ENCODE measurements at regions not wholly inside any gene's neighbourhood (a gene's known extent, or its start where the extent isn't known, plus 50 kb on each side); places are given as distances from the start of the nearest gene placed in this dataset.

DNA sequence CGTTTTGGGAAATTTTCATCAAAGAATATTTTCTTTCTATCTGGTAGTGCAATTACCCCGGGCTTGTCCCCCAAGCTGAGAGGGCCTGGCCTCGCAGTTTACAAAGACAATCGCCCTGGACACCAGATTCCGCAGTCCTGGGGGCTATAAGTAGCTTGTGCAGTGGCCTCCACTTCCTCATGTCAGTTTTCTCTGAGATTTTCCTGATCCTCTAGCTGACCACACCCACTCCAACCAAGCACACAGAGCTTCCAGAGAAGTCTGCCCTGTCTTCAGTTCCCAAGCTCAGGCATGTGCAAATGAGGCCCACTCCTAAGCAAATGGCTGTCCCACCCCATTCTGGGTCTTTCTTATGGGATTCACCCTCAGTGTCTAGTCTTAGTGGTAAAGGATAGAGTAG lies 245.3 kb downstream of the MAFB start:
- Histone ChIP-seq H3K27me3 (ENCODE audit: insufficient read depth, poor library complexity, severe bottlenecking) (no peaks in the 10 kb centered on the region), H3K4me3 (replicated peaks; ENCODE audit: insufficient read depth, low read length) (no peak overlapping the region), H3K27ac (replicated peaks) (no peak overlapping the region)
- TF ChIP-seq POLR2AphosphoS5 (IDR thresholded peaks at IDR 0.05; ENCODE audit: low read depth): no peak
- DNase-seq (ENCODE audit: low read depth in 1 of 2, low spot score in 1 of 2): no peak

DNA sequence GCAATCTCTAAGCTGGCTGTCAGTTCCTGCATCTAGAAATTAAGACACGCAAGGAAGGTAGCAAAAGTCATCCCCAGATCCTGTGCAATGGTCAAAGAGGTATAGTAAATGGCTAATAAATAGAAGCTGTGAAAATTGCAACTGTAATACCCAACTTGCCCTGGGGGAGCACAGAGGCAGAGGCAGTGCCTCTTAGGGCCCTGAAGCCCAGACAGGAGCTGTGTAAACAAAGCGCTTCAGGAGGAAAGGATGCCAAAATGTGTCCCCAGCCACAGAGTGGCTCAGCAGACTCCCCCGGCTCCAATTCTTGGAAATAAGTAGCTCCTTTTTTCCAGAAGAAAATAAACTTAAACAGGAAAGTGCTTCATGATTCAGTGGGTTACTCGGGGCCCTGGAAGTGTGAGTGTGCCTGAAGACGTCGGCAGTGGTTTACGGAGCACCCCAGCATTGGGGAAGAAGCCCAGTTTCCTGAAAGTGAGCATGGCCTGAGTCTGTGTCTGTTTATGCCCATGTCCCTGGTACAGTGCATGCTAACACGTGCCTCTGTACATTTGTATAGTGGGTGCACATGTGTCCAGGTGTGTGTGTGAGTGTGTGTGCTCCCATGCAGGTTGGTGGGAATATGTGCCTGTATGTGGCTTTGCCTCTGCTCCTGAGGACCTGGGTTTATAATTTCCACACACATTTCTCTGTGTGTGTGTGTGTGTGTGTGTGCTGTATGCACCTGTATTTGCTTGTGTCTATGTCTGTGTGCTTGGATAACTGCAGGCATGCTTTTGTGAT lies 246.7 kb downstream of the MAFB start:
- DNase-seq (ENCODE audit: low read depth in 1 of 2, low spot score in 1 of 2): no peak
- no peak for TF ChIP-seq POLR2AphosphoS5 (IDR thresholded peaks at IDR 0.05; ENCODE audit: low read depth)
- TF ChIP-seq, protein P1, sequence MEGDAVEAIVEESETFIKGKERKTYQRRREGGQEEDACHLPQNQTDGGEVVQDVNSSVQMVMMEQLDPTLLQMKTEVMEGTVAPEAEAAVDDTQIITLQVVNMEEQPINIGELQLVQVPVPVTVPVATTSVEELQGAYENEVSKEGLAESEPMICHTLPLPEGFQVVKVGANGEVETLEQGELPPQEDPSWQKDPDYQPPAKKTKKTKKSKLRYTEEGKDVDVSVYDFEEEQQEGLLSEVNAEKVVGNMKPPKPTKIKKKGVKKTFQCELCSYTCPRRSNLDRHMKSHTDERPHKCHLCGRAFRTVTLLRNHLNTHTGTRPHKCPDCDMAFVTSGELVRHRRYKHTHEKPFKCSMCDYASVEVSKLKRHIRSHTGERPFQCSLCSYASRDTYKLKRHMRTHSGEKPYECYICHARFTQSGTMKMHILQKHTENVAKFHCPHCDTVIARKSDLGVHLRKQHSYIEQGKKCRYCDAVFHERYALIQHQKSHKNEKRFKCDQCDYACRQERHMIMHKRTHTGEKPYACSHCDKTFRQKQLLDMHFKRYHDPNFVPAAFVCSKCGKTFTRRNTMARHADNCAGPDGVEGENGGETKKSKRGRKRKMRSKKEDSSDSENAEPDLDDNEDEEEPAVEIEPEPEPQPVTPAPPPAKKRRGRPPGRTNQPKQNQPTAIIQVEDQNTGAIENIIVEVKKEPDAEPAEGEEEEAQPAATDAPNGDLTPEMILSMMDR (IDR thresholded peaks at IDR 0.05; ENCODE audit: insufficient read depth, low read length): no peak
- TF ChIP-seq, protein P2, sequence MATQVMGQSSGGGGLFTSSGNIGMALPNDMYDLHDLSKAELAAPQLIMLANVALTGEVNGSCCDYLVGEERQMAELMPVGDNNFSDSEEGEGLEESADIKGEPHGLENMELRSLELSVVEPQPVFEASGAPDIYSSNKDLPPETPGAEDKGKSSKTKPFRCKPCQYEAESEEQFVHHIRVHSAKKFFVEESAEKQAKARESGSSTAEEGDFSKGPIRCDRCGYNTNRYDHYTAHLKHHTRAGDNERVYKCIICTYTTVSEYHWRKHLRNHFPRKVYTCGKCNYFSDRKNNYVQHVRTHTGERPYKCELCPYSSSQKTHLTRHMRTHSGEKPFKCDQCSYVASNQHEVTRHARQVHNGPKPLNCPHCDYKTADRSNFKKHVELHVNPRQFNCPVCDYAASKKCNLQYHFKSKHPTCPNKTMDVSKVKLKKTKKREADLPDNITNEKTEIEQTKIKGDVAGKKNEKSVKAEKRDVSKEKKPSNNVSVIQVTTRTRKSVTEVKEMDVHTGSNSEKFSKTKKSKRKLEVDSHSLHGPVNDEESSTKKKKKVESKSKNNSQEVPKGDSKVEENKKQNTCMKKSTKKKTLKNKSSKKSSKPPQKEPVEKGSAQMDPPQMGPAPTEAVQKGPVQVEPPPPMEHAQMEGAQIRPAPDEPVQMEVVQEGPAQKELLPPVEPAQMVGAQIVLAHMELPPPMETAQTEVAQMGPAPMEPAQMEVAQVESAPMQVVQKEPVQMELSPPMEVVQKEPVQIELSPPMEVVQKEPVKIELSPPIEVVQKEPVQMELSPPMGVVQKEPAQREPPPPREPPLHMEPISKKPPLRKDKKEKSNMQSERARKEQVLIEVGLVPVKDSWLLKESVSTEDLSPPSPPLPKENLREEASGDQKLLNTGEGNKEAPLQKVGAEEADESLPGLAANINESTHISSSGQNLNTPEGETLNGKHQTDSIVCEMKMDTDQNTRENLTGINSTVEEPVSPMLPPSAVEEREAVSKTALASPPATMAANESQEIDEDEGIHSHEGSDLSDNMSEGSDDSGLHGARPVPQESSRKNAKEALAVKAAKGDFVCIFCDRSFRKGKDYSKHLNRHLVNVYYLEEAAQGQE (IDR thresholded peaks at IDR 0.05; ENCODE audit: insufficient replicate concordance, low read depth): no peak
- no peak for TF ChIP-seq GABPA (IDR thresholded peaks at IDR 0.05; ENCODE audit: low read depth)
- no peak for TF ChIP-seq SPI1 (IDR thresholded peaks at IDR 0.05; ENCODE audit: borderline replicate concordance, low read depth)

GRCh38 chr20:40441771-40442170 lies 247.3 kb downstream of the MAFB start:
- no peak overlapping the region for H3K4me3 ChIP-seq (replicated peaks; ENCODE audit: insufficient read depth, low read length)
- TF ChIP-seq, protein P2 (IDR thresholded peaks at IDR 0.05; ENCODE audit: insufficient replicate concordance, low read depth): no peak
- TF ChIP-seq POLR2AphosphoS5 (IDR thresholded peaks at IDR 0.05; ENCODE audit: low read depth): no peak
- TF ChIP-seq SPI1 (IDR thresholded peaks at IDR 0.05; ENCODE audit: borderline replicate concordance, low read depth): no peak
- TF ChIP-seq, protein P1 (IDR thresholded peaks at IDR 0.05; ENCODE audit: insufficient read depth, low read length): no peak
- TF ChIP-seq GABPA (IDR thresholded peaks at IDR 0.05; ENCODE audit: low read depth): no peak
- H3K27ac ChIP-seq (replicated peaks): no peak overlapping the region
- no peak for DNase-seq (ENCODE audit: low read depth in 1 of 2, low spot score in 1 of 2)
- H3K27me3 ChIP-seq (ENCODE audit: insufficient read depth, poor library complexity, severe bottlenecking): no peaks in the 10 kb centered on the region

More for the DNA sequence above, 246.7 kb downstream of the MAFB start:
- Histone ChIP-seq H3K4me3 (replicated peaks; ENCODE audit: insufficient read depth, low read length) (no peak overlapping the region), H3K27me3 (ENCODE audit: insufficient read depth, poor library complexity, severe bottlenecking) (no peaks in the 10 kb centered on the region), H3K27ac (replicated peaks) (no peak overlapping the region)

- Histone ChIP-seq H3K27me3 (ENCODE audit: insufficient read depth, poor library complexity, severe bottlenecking) (no peaks in the 10 kb centered on the region), H3K27ac (replicated peaks) (no peak overlapping the region), H3K4me3 (replicated peaks; ENCODE audit: insufficient read depth, low read length) (no peak overlapping the region)
- TF ChIP-seq, protein P1 (IDR thresholded peaks at IDR 0.05; ENCODE audit: insufficient read depth, low read length): no peak
- TF ChIP-seq POLR2AphosphoS5 (IDR thresholded peaks at IDR 0.05; ENCODE audit: low read depth) (no peak), SPI1 (IDR thresholded peaks at IDR 0.05; ENCODE audit: borderline replicate concordance, low read depth) (no peak), GABPA (IDR thresholded peaks at IDR 0.05; ENCODE audit: low read depth) (no peak)
- TF ChIP-seq, protein P2 (IDR thresholded peaks at IDR 0.05; ENCODE audit: insufficient replicate concordance, low read depth): no peak
- DNase-seq (ENCODE audit: low read depth in 1 of 2, low spot score in 1 of 2): no peak
These were observed 250.7 kb downstream of the MAFB start for GRCh38 chr20:40438161-40438830.
